Heart right ventricle (tissue), 16 donors: ENCODE measurements at regions not wholly inside any gene's neighbourhood (a gene's known extent, or its start where the extent isn't known, plus 50 kb on each side); places are given as distances from the start of the nearest gene placed in this dataset.
A peak's percentile ranks its signal among the peaks of the same experiment; 100 is the strongest.

Experiments used
- ATAC-seq, 8 donors: fragments of 200-7000 bp; cut with Tn5 transposase; one replicate each; pipeline ENCODE4 v1.9.1; 2020; ENCODE audit warnings: mild to moderate bottlenecking in 8 of 8, moderate library complexity in 8 of 8, moderate number of reproducible peaks in 1 of 8
- DNase-seq, 2 donors: peaks; one replicate each; pipeline ENCODE4 v3.0.0-alpha.2; 2020
- H3K27ac ChIP-seq, 10 donors: fragments of 200-600 bp; sonication (generic) in 2 of 10; one replicate each; pipeline versions ENCODE4 v1.5.0 to v1.8.0; 2020 to 2022; ENCODE audit warnings: mild to moderate bottlenecking in 3 of 10
- H3K27me3 ChIP-seq, 7 donors: fragments of 200-600 bp; one replicate each; pipeline ENCODE4 v1.8.0; 2021 to 2022; ENCODE audit warnings: mild to moderate bottlenecking in 2 of 7
- H3K36me3 ChIP-seq, 9 donors: fragments of 200-600 bp; sonication (generic) in 1 of 9; one replicate each; pipeline versions ENCODE4 v1.5.0 to v1.8.0; 2020 to 2022; ENCODE audit warnings: mild to moderate bottlenecking in 2 of 9
- H3K4me1 ChIP-seq, 9 donors: fragments of 200-600 bp; sonication (generic) in 1 of 9; one replicate each; pipeline versions ENCODE4 v1.5.0 to v1.8.0; 2020 to 2022; ENCODE audit warnings: mild to moderate bottlenecking in 4 of 9
- H3K4me3 ChIP-seq, 10 donors: fragments of 200-600 bp; sonication (generic) in 2 of 10; one replicate each; pipeline versions ENCODE4 v1.5.0 to v1.8.0; 2020 to 2022; ENCODE audit warnings: mild to moderate bottlenecking in 7 of 10, moderate library complexity in 2 of 10
- H3K9me3 ChIP-seq, 11 donors: fragments of 200-600 bp in 10 of 11; sonication (generic) in 2 of 11; one replicate each; pipeline versions ENCODE4 v1.5.0 to v1.8.0; 2013 to 2022; ENCODE audit warnings: mild to moderate bottlenecking in 2 of 11, control low read depth in 1 of 11, moderate library complexity in 1 of 11
- CTCF ChIP-seq, 9 donors: fragments of 200-600 bp; sonication (generic) in 2 of 9; IDR thresholded peaks; one replicate each; pipeline versions ENCODE4 v1.5.0 to v1.8.0; 2021 to 2022; ENCODE audit warnings: antibody characterized with exemption in 9 of 9, mild to moderate bottlenecking in 5 of 9, moderate library complexity in 1 of 9
- WGBS, 2 donors: extraction: QIAGEN DNeasy Blood & Tissue Kit; methylation state at CpG; one replicate each; pipeline ENCODE4 v1.1.7; 2013; ENCODE audit warnings: inconsistent platforms in 1 of 2; 5-methylcytosine and 5-hydroxymethylcytosine counted together
- intact Hi-C, 10 donors: fragments of 100-400 bp; cut with DNase I; formaldehyde crosslinking; loops; one replicate each; pipeline versions ENCODE4 v1.11.1 to v1.14.2; 2022
- donor health status: Arrhythmogenic right ventricular cardiomyopathy.
- donor health status: ischemic (EF 13 %, LVEDD 7.1; RV severe dilation, severe dysfunction).
- donor health status: healthy with polysubstance abuse.
- donor health status: DM: no; HTN: yes; CAD: no.
- donor health status: DM: no; HTN: no; CAD: no.
- donor health status: ischemic (EF 25% LVEDD 6.9; RV normal size, moderate dysfunction).
- donor health status: ischemic (EF 25% LVEDD 5.7; RV mildly dilated, moderate dysfunction).
- donor health status: healthy.
- donor health status: DM: yes; HTN: yes; CAD: no.
- donor health status: Ischemic cardiomyopathy.
- donor health status: ischemic (EF 35%, LVEDD 5.7; RV mildly dilated, moderate dysfunction).
- donor health status: nonischemic (EF 11% LVEDD 7.7; RV severe dilation, severe dysfunction).
- donor health status: DM: yes; HTN: yes; CAD: no.
- donor health status: PGD.
- donor health status: ischemic (EF 29% LVEDD 5.4; RV normal size, mild dysfunction).
- donor health status: nonischemic (EF 23%, LVEDD 6.1; RV moderate dilation, normal function).

- no peak for TF ChIP-seq CTCF (IDR thresholded peaks at IDR 0.05)
- Histone ChIP-seq H3K4me3 (no peak overlapping the region), H3K27me3 (peaks cover 0 to 9% (median 0%) of the 10 kb centered on the region in 7 donors), H3K27ac (no peak overlapping the region), H3K4me1 (no peaks in the 10 kb centered on the region), H3K9me3 (no peaks in the 10 kb centered on the region), H3K36me3 (no peaks in the 10 kb centered on the region)
- intact Hi-C loops = no loop called here
- WGBS, 2 donors = 51 to 56% methylated on average over 3 of the region's 3 CpGs
- no peak for DNase-seq
- ATAC-seq = no peak
These were observed 423.2 kb upstream of the C16orf82 start for GRCh38 chr16:26643519-26643918.

GRCh38 chr16:26644912-26645543 is 421.7 kb upstream of the C16orf82 start:
- no peaks in the 10 kb centered on the region for H3K36me3 ChIP-seq
- H3K4me1 ChIP-seq = no peaks in the 10 kb centered on the region
- no peaks in the 10 kb centered on the region for H3K9me3 ChIP-seq
- intact Hi-C loops = no loop called here
- H3K4me3 ChIP-seq = no peak overlapping the region
- H3K27ac ChIP-seq = no peak overlapping the region
- no peak for ATAC-seq
- TF ChIP-seq CTCF (IDR thresholded peaks at IDR 0.05) = no peak
- WGBS, 2 donors = 75 to 79% methylated on average over 11 of the region's 11 CpGs
- peaks cover 0 to 9% (median 0%) of the 10 kb centered on the region in 7 donors for H3K27me3 ChIP-seq
- DNase-seq = no peak

- peak in 5 of 9 donors; percentile 13 to 43 (median 16) for TF ChIP-seq CTCF (IDR thresholded peaks at IDR 0.05)
- no peak for ATAC-seq
- 12 to 19% methylated on average over 9 of the region's 9 CpGs for WGBS, 2 donors
- no peaks in the 10 kb centered on the region for H3K4me1 ChIP-seq
- H3K27ac ChIP-seq = no peak overlapping the region
- peaks cover 0 to 9% (median 0%) of the 10 kb centered on the region in 7 donors for H3K27me3 ChIP-seq
- H3K4me3 ChIP-seq = no peak overlapping the region
- no peak for DNase-seq
- H3K9me3 ChIP-seq = no peaks in the 10 kb centered on the region
- H3K36me3 ChIP-seq = no peaks in the 10 kb centered on the region
- intact Hi-C loops = no loop called here
These were observed 421.1 kb upstream of the C16orf82 start for GRCh38 chr16:26645614-26646013.

- WGBS, 2 donors = 76 to 77% methylated on average over 4 of the region's 4 CpGs
- DNase-seq (no peak), ATAC-seq (no peak)
- intact Hi-C loops = no loop called here
- Histone ChIP-seq H3K36me3 (no peaks in the 10 kb centered on the region), H3K27me3 (peaks cover 0 to 9% (median 0%) of the 10 kb centered on the region in 7 donors), H3K9me3 (no peaks in the 10 kb centered on the region), H3K4me1 (no peaks in the 10 kb centered on the region), H3K27ac (no peak overlapping the region), H3K4me3 (no peak overlapping the region)
- no peak for TF ChIP-seq CTCF (IDR thresholded peaks at IDR 0.05)
These were observed 418.9 kb upstream of the C16orf82 start for GRCh38 chr16:26647870-26648269.
